Caco-2 (cell line): ENCODE measurements at regions not wholly inside any gene's neighbourhood (a gene's known extent, or its start where the extent isn't known, plus 50 kb on each side); places are given as distances from the start of the nearest gene placed in this dataset.

Experiments used
- BruUV-seq: library from RNA; stranded (reverse); fragments of 400-500 nt; replicated peaks from 2 replicates; lab custom pipeline; 2021; lab: Mats Ljungman, UMichigan
- CTCF ChIA-PET: fragments of 300-600 bp; sonication (Branson Sonifier 250); formaldehyde crosslinking; loops from one replicate; lab custom pipeline; 2022; ENCODE audit warnings: antibody characterized with exemption; lab: Charles Lee
- POLR2A ChIA-PET: fragments of 300-600 bp; sonication (Branson Sonifier 250); formaldehyde crosslinking; loops from one replicate; lab custom pipeline; 2022; ENCODE audit warnings: antibody characterized with exemption; lab: Charles Lee
- DNase-seq, 2 experiments: peaks; one replicate each; pipeline versions ENCODE4 v3.0.0 to v3.0.0-alpha.2; 2020 to 2022
- H3K27me3 ChIP-seq: replicated peaks from 2 replicates; pipeline ENCODE4 v1.6.0; 2011; ENCODE audit warnings: low read length; ENCODE audit not compliant: control insufficient read depth, insufficient read depth
- H3K36me3 ChIP-seq: 2 replicates; pipeline ENCODE4 v1.5.1; 2011; ENCODE audit warnings: low read length; ENCODE audit not compliant: control insufficient read depth, insufficient read depth
- H3K4me1 ChIP-seq: fragments of 250-450 bp; sonication (Bioruptor Pico); 2 replicates; pipeline ENCODE4 v1.5.1; 2020; ENCODE audit warnings: mild to moderate bottlenecking
- H3K4me3 ChIP-seq: 2 replicates; pipeline ENCODE4 v1.5.1; 2011; ENCODE audit warnings: low read depth, mild to moderate bottlenecking, control low read depth, low read length
- H3K9me3 ChIP-seq: fragments of 250-450 bp; sonication (Bioruptor Pico); 2 replicates; pipeline ENCODE4 v1.5.1; 2020; ENCODE audit warnings: mild to moderate bottlenecking, moderate library complexity
- H3K27ac Mint-ChIP-seq: one replicate; pipeline ENCODE4 v1.8.0; 2022; ENCODE audit warnings: mixed read lengths; ENCODE audit not compliant: unreplicated experiment
- H3K27me3 Mint-ChIP-seq: one replicate; pipeline ENCODE4 v1.8.0; 2022; ENCODE audit warnings: mixed read lengths; ENCODE audit not compliant: insufficient read depth, unreplicated experiment
- H3K36me3 Mint-ChIP-seq: one replicate; pipeline ENCODE4 v1.8.0; 2022; ENCODE audit warnings: mild to moderate bottlenecking, mixed read lengths; ENCODE audit not compliant: insufficient read depth, unreplicated experiment
- H3K4me1 Mint-ChIP-seq: one replicate; pipeline ENCODE4 v1.8.0; 2022; ENCODE audit warnings: low read depth, mixed read lengths; ENCODE audit not compliant: unreplicated experiment
- H3K4me3 Mint-ChIP-seq: one replicate; pipeline ENCODE4 v1.8.0; 2022; ENCODE audit warnings: mild to moderate bottlenecking, moderate library complexity, mixed read lengths; ENCODE audit not compliant: unreplicated experiment
- H3K9me3 Mint-ChIP-seq: one replicate; pipeline ENCODE4 v1.8.0; 2022; ENCODE audit warnings: mixed read lengths; ENCODE audit not compliant: unreplicated experiment
- intact Hi-C: fragments of 100-400 bp; cut with micrococcal nuclease; formaldehyde crosslinking; loops from one replicate; pipeline ENCODE4 v1.10.0; 2022; ENCODE audit not compliant: unreplicated experiment
- TF ChIP-seq, protein P1 (sequence below), 2 experiments: fragments of 200-600 bp in 1 of 2; IDR thresholded peaks; 1 replicate in 1 of 2; 2 replicates in 1 of 2; pipeline versions ENCODE4 v1.5.1 to v1.8.0; 2011 to 2022; ENCODE audit warnings: antibody characterized with exemption in 1 of 2, control low read depth in 1 of 2, inconsistent platforms in 1 of 2, low read depth in 1 of 2, low read length in 1 of 2, mild to moderate bottlenecking in 1 of 2, moderate library complexity in 1 of 2; ENCODE audit not compliant: insufficient read depth in 1 of 2, severe bottlenecking in 1 of 2, unreplicated experiment in 1 of 2

DNA sequence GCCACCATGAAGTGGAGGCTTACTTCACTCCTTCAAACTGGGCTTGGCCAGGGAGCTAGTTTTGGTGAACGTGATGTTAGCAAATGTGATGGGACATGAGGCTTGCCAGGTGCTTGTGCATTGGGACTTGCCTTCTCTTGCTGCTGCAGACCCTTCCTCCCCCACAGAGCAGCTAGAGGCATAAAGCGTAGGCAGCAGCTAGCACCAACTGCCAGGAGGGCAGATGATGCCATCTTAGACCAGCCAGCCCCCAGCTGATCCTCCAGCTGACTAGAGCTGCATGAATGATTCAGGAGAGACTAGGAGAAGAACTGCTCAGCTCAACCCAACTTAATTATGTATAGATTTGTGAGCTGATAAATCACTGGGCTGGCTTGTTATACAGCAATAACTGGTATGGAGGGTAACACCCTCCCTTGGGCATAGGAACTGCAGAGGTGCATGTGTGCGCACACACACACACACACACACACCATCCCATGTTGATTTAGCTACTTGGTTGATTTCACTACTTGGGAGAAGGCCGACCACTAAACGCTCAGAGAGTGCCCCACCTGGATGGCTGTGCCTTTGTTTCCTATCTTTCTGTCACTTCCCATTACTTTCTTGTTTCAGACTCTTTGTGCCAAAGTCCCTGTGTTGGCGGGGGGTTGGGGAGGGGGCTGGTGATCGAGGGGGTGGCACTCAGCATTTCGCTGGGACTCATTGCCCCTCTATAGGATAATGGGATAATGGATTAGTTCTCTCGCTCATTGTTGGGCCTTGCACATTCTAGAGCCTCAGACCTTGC is 202.8 kb downstream of the ADAMTS15 start:
- Histone ChIP-seq H3K27me3 (no peaks in the 10 kb centered on the region), H3K9me3 (no peaks in the 10 kb centered on the region), H3K36me3 (no peaks in the 10 kb centered on the region), H3K4me1 (no peaks in the 10 kb centered on the region), H3K4me3 (no peak overlapping the region)
- no TSS peak for BruUV-seq
- ChIA-PET POLR2A (no interaction called here), CTCF (no interaction called here)
- Mint-ChIP-seq H3K4me3 (no peak overlapping the region), H3K4me1 (no peaks in the 10 kb centered on the region), H3K27me3 (peaks cover 6% of the 10 kb centered on the region), H3K27ac (no peak overlapping the region), H3K9me3 (peaks cover 6% of the 10 kb centered on the region), H3K36me3 (no peaks in the 10 kb centered on the region)
- TF ChIP-seq, protein P1, sequence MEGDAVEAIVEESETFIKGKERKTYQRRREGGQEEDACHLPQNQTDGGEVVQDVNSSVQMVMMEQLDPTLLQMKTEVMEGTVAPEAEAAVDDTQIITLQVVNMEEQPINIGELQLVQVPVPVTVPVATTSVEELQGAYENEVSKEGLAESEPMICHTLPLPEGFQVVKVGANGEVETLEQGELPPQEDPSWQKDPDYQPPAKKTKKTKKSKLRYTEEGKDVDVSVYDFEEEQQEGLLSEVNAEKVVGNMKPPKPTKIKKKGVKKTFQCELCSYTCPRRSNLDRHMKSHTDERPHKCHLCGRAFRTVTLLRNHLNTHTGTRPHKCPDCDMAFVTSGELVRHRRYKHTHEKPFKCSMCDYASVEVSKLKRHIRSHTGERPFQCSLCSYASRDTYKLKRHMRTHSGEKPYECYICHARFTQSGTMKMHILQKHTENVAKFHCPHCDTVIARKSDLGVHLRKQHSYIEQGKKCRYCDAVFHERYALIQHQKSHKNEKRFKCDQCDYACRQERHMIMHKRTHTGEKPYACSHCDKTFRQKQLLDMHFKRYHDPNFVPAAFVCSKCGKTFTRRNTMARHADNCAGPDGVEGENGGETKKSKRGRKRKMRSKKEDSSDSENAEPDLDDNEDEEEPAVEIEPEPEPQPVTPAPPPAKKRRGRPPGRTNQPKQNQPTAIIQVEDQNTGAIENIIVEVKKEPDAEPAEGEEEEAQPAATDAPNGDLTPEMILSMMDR (IDR thresholded peaks at IDR 0.05; ENCODE audit: insufficient read depth in 1 of 2, low read depth in 1 of 2, low read length in 1 of 2, severe bottlenecking in 1 of 2, unreplicated experiment in 1 of 2), result no peak
- no peak for DNase-seq
- intact Hi-C loops, result no loop called here

GRCh38 chr11:130652671-130653335 is 204.4 kb downstream of the ADAMTS15 start:
- H3K4me3 Mint-ChIP-seq, result no peak overlapping the region
- Histone ChIP-seq H3K27me3 (no peaks in the 10 kb centered on the region), H3K4me1 (no peaks in the 10 kb centered on the region), H3K36me3 (no peaks in the 10 kb centered on the region), H3K9me3 (peaks cover 6% of the 10 kb centered on the region; the same call in 1 of the 2 replicates), H3K4me3 (no peak overlapping the region)
- intact Hi-C loops, result no loop called here
- DNase-seq, result no peak
- BruUV-seq, result no TSS peak
- TF ChIP-seq, protein P1 (IDR thresholded peaks at IDR 0.05; ENCODE audit: insufficient read depth in 1 of 2, low read depth in 1 of 2, low read length in 1 of 2, severe bottlenecking in 1 of 2, unreplicated experiment in 1 of 2), result no peak
- peaks cover 10% of the 10 kb centered on the region for H3K27me3 Mint-ChIP-seq
- no peak overlapping the region for H3K27ac Mint-ChIP-seq
- H3K36me3 Mint-ChIP-seq, result no peaks in the 10 kb centered on the region
- ChIA-PET POLR2A (no interaction called here), CTCF (no interaction called here)
- H3K4me1 Mint-ChIP-seq, result no peaks in the 10 kb centered on the region
- peaks cover 20% of the 10 kb centered on the region for H3K9me3 Mint-ChIP-seq

DNA sequence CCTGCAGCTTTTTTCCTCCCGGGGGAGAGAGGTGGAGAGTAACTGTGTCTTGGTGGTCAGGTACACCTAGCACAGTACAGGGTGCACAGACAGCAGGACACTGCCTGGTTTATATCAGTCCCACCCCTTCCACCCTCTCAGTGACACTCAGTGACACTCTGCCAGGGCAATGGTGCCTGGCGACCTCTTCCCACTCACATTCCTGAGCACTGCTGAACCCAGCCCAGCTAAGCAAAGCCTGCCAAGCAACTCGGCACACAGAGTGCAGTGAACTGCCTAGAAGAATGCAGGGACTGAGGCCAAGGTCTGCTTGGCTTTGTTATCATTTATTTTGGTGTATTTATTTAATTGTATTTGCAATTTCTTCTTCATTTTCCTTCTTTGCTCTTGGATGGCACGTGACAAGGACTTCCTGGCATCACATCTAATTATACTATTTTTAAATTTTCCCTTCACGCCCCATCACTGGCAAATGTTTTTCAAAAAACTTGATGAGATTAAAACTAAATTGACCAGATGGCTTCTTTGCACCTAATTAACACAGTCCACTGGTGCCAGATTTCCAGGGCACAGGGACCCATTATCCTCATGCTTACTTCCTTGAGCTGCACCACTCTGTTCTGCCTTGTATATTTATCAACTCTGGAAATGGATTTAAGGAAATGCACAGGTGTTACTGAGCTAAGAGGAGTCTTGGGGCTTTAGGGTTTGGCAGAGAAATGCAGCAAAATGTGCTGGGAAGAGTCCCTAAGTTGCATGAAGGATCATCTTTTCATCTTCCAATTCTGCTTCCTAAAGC is 205.6 kb downstream of the ADAMTS15 start:
- Histone ChIP-seq H3K36me3 (no peaks in the 10 kb centered on the region), H3K27me3 (no peaks in the 10 kb centered on the region), H3K4me1 (no peaks in the 10 kb centered on the region), H3K4me3 (no peak overlapping the region), H3K9me3 (peaks cover 6% of the 10 kb centered on the region; the same call in 1 of the 2 replicates)
- no TSS peak for BruUV-seq
- peaks cover 14% of the 10 kb centered on the region for H3K27me3 Mint-ChIP-seq
- intact Hi-C loops, result no loop called here
- peaks cover 20% of the 10 kb centered on the region for H3K9me3 Mint-ChIP-seq
- H3K27ac Mint-ChIP-seq, result no peak overlapping the region
- no peaks in the 10 kb centered on the region for H3K4me1 Mint-ChIP-seq
- H3K4me3 Mint-ChIP-seq, result no peak overlapping the region
- TF ChIP-seq, protein P1 (IDR thresholded peaks at IDR 0.05; ENCODE audit: insufficient read depth in 1 of 2, low read depth in 1 of 2, low read length in 1 of 2, severe bottlenecking in 1 of 2, unreplicated experiment in 1 of 2), result no peak
- no peaks in the 10 kb centered on the region for H3K36me3 Mint-ChIP-seq
- DNase-seq, result no peak
- CTCF ChIA-PET, result interaction anchor here (0.7 kb wide), 1 partner anchor 24 kb away, joined by 3 read pairs; no protein-coding TSS in a partner anchor
- POLR2A ChIA-PET, result no interaction called here
